ENCODE measurements at regions not wholly inside any gene's neighbourhood (a gene's known extent, or its start where the extent isn't known, plus 50 kb on each side); places are given as distances from the start of the nearest gene placed in this dataset.

DNA sequence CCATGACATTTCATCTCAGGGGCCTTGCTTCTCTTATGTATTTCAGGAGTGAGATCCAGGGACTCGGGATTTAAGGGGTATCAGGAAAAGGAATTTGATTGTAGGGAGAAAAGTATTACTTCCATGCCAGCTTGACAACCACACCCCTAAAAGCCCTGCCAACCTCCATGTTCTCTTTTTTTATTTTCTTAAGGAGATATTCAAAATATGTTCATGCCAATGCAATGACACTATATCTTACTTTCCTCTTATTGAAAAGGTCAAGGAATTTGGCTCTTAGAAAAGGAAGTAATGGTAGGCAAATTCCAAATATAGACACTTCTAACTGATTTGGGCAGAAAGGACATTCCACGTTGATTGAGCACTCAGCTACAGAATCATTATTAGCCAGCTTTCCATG, 407.5 kb upstream of the NECTIN3 start:
- Histone ChIP-seq H3K9me3 (replicated peaks; ENCODE audit: control insufficient read depth, insufficient read depth, low read depth, low read length) (no peaks in the 10 kb centered on the region; the same call in 1 of the 2 replicates), H3K4me1 (replicated peaks in 1 of 2; ENCODE audit: control insufficient read depth in 2 of 2, insufficient read depth in 2 of 2, low read length in 2 of 2) (no peaks in the 10 kb centered on the region), H3K79me2 (ENCODE audit: control insufficient read depth, insufficient read depth, low read length) (no peaks in the 10 kb centered on the region), H3K27me3 (ENCODE audit: control insufficient read depth in 2 of 2, insufficient read depth in 2 of 2, low read length in 2 of 2) (no peaks in the 10 kb centered on the region), H3K9me1 (ENCODE audit: control insufficient read depth, insufficient read depth, low read length) (no peaks in the 10 kb centered on the region), H3K4me3 (no peak overlapping the region), H2AFZ (ENCODE audit: low read depth, low read length) (no peak overlapping the region), H3K36me3 (ENCODE audit: control insufficient read depth, insufficient read depth, low read length) (no peaks in the 10 kb centered on the region), H3K9ac (ENCODE audit: insufficient read depth in 1 of 2, low read depth in 2 of 2, low read length in 2 of 2) (no peak overlapping the region), H3K27ac (ENCODE audit: extremely low read depth, low read depth, low read length) (no peak overlapping the region), H4K20me1 (replicated peaks; ENCODE audit: control insufficient read depth, insufficient read depth, low read length) (no peaks in the 10 kb centered on the region), H3K4me2 (ENCODE audit: insufficient read depth, low read length) (no peak overlapping the region)
- 78% methylated on average over 2 of the region's 2 CpGs for WGBS (ENCODE audit: insufficient coverage, low coverage, missing lambda C conversion rate)
- intact Hi-C loops (cut with micrococcal nuclease): no loop called here
- in situ Hi-C loops (cut with MboI): no loop called here
- BruUV-seq (replicated peaks): no TSS peak
- ChIA-PET CTCF (ENCODE audit: low intra/inter-chr PET ratio) (no interaction called here), POLR2A (no interaction called here)
- FAIRE-seq (no peak), DNase-seq (ENCODE audit: extremely low read depth in 1 of 4, low spot score in 3 of 4) (no peak), ATAC-seq (no peak)
- no peak for TF ChIP-seq RCOR1 (IDR thresholded peaks at IDR 0.05; ENCODE audit: borderline replicate concordance in 1 of 2, low read depth in 2 of 2, low read length in 2 of 2)
- TF ChIP-seq, protein P1, sequence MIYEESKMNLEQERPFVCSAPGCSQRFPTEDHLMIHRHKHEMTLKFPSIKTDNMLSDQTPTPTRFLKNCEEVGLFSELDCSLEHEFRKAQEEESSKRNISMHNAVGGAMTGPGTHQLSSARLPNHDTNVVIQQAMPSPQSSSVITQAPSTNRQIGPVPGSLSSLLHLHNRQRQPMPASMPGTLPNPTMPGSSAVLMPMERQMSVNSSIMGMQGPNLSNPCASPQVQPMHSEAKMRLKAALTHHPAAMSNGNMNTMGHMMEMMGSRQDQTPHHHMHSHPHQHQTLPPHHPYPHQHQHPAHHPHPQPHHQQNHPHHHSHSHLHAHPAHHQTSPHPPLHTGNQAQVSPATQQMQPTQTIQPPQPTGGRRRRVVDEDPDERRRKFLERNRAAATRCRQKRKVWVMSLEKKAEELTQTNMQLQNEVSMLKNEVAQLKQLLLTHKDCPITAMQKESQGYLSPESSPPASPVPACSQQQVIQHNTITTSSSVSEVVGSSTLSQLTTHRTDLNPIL (CRISPR knock-in tag; IDR thresholded peaks at IDR 0.05): no peak
- TF ChIP-seq, protein P2, sequence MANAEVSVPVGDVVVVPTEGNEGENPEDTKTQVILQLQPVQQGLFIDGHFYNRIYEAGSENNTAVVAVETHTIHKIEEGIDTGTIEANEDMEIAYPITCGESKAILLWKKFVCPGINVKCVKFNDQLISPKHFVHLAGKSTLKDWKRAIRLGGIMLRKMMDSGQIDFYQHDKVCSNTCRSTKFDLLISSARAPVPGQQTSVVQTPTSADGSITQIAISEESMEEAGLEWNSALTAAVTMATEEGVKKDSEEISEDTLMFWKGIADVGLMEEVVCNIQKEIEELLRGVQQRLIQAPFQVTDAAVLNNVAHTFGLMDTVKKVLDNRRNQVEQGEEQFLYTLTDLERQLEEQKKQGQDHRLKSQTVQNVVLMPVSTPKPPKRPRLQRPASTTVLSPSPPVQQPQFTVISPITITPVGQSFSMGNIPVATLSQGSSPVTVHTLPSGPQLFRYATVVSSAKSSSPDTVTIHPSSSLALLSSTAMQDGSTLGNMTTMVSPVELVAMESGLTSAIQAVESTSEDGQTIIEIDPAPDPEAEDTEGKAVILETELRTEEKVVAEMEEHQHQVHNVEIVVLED (CRISPR knock-in tag; IDR thresholded peaks at IDR 0.05): no peak
- no peak for TF ChIP-seq TAL1 (IDR thresholded peaks at IDR 0.05)
- TF ChIP-seq, protein P3, sequence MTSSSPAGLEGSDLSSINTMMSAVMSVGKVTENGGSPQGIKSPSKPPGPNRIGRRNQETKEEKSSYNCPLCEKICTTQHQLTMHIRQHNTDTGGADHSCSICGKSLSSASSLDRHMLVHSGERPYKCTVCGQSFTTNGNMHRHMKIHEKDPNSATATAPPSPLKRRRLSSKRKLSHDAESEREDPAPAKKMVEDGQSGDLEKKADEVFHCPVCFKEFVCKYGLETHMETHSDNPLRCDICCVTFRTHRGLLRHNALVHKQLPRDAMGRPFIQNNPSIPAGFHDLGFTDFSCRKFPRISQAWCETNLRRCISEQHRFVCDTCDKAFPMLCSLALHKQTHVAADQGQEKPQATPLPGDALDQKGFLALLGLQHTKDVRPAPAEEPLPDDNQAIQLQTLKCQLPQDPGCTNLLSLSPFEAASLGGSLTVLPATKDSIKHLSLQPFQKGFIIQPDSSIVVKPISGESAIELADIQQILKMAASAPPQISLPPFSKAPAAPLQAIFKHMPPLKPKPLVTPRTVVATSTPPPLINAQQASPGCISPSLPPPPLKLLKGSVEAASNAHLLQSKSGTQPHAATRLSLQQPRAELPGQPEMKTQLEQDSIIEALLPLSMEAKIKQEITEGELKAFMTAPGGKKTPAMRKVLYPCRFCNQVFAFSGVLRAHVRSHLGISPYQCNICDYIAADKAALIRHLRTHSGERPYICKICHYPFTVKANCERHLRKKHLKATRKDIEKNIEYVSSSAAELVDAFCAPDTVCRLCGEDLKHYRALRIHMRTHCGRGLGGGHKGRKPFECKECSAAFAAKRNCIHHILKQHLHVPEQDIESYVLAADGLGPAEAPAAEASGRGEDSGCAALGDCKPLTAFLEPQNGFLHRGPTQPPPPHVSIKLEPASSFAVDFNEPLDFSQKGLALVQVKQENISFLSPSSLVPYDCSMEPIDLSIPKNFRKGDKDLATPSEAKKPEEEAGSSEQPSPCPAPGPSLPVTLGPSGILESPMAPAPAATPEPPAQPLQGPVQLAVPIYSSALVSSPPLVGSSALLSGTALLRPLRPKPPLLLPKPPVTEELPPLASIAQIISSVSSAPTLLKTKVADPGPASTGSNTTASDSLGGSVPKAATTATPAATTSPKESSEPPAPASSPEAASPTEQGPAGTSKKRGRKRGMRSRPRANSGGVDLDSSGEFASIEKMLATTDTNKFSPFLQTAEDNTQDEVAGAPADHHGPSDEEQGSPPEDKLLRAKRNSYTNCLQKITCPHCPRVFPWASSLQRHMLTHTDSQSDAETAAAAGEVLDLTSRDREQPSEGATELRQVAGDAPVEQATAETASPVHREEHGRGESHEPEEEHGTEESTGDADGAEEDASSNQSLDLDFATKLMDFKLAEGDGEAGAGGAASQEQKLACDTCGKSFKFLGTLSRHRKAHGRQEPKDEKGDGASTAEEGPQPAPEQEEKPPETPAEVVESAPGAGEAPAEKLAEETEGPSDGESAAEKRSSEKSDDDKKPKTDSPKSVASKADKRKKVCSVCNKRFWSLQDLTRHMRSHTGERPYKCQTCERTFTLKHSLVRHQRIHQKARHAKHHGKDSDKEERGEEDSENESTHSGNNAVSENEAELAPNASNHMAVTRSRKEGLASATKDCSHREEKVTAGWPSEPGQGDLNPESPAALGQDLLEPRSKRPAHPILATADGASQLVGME (CRISPR knock-in tag; IDR thresholded peaks at IDR 0.05): no peak
- no peak for TF ChIP-seq ZFP36 (IDR thresholded peaks at IDR 0.05; ENCODE audit: low read depth, low read length, partially characterized antibody)
- no peak for TF ChIP-seq ZNF644 (tag; IDR thresholded peaks at IDR 0.05; ENCODE audit: low read depth)
- no peak for TF ChIP-seq NR4A1 (CRISPR knock-in tag; IDR thresholded peaks at IDR 0.05)
- no peak for TF ChIP-seq NR4A1 (tag; IDR thresholded peaks at IDR 0.05)
- TF ChIP-seq, protein P4, sequence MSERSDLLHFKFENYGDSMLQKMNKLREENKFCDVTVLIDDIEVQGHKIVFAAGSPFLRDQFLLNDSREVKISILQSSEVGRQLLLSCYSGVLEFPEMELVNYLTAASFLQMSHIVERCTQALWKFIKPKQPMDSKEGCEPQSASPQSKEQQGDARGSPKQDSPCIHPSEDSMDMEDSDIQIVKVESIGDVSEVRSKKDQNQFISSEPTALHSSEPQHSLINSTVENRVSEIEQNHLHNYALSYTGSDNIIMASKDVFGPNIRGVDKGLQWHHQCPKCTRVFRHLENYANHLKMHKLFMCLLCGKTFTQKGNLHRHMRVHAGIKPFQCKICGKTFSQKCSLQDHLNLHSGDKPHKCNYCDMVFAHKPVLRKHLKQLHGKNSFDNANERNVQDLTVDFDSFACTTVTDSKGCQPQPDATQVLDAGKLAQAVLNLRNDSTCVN (CRISPR knock-in tag; IDR thresholded peaks at IDR 0.05): no peak
- no peak for TF ChIP-seq TEAD2 (tag; IDR thresholded peaks at IDR 0.05)
- no peak for TF ChIP-seq CBX8 (IDR thresholded peaks at IDR 0.05; ENCODE audit: borderline replicate concordance, extremely low read depth, low read depth, low read length, poor library complexity, severe bottlenecking)

Data from K562 (cell line).